Suprapubic skin (tissue), 3 donors: ENCODE measurements at regions not wholly inside any gene's neighbourhood (a gene's known extent, or its start where the extent isn't known, plus 50 kb on each side); places are given as distances from the start of the nearest gene placed in this dataset.

Source experiments
- EP300 ChIP-seq: sonication (generic); formaldehyde crosslinking; IDR thresholded peaks from one replicate; pipeline ENCODE4 v1.6.1; 2017; ENCODE audit warnings: antibody characterized with exemption
- POLR2A ChIP-seq, 2 donors: fragments of 450-650 bp; IDR thresholded peaks; one replicate each; pipeline ENCODE4 v1.6.1; 2017; ENCODE audit warnings: antibody characterized with exemption in 2 of 2, mild to moderate bottlenecking in 2 of 2, moderate library complexity in 2 of 2
- TF ChIP-seq, protein P1 (sequence below), 2 donors: fragments of 200-600 bp in 1 of 2; fragments of 450-650 bp in 1 of 2; sonication (generic) in 1 of 2; IDR thresholded peaks; one replicate each; pipeline ENCODE4 v1.5.1; 2016 to 2019; ENCODE audit warnings: antibody characterized with exemption in 2 of 2, mild to moderate bottlenecking in 1 of 2, moderate library complexity in 1 of 2

DNA sequence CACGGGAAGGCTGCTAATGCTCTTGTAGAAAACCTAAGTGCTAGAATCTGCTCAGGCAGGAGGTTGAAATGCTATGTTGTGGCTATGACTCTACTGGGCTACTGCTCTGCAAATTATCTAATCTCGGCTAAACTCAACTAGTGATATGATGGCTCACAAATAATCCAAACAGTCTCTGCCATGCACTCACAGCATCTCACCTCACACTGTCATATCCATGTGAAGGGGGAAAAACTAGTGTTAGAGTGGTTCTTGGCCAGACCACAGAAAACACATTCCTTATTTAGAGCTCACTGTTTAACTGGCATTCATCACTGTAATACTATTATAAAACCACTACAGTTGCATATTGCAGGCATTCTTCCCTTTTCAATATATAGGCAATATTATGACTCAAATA, 81.8 kb upstream of the DST start:
- TF ChIP-seq, protein P1, sequence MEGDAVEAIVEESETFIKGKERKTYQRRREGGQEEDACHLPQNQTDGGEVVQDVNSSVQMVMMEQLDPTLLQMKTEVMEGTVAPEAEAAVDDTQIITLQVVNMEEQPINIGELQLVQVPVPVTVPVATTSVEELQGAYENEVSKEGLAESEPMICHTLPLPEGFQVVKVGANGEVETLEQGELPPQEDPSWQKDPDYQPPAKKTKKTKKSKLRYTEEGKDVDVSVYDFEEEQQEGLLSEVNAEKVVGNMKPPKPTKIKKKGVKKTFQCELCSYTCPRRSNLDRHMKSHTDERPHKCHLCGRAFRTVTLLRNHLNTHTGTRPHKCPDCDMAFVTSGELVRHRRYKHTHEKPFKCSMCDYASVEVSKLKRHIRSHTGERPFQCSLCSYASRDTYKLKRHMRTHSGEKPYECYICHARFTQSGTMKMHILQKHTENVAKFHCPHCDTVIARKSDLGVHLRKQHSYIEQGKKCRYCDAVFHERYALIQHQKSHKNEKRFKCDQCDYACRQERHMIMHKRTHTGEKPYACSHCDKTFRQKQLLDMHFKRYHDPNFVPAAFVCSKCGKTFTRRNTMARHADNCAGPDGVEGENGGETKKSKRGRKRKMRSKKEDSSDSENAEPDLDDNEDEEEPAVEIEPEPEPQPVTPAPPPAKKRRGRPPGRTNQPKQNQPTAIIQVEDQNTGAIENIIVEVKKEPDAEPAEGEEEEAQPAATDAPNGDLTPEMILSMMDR (IDR thresholded peaks at IDR 0.05), result no peak
- TF ChIP-seq POLR2A (IDR thresholded peaks at IDR 0.05) (no peak), EP300 (no peak)
